GM06990 (cell line): ENCODE measurements at regions not wholly inside any gene's neighbourhood (a gene's known extent, or its start where the extent isn't known, plus 50 kb on each side); places are given as distances from the start of the nearest gene placed in this dataset.

Experiments
- DNase-seq: peaks from one replicate; pipeline ENCODE4 v3.0.0-alpha.2; 2011; ENCODE audit not compliant: insufficient read length; ENCODE audit errors: extremely low read depth
- H3K27me3 ChIP-seq: replicated peaks from 2 replicates; pipeline ENCODE4 v1.6.0; 2011; ENCODE audit warnings: low read length; ENCODE audit not compliant: control insufficient read depth, insufficient read depth
- H3K36me3 ChIP-seq: 2 replicates; pipeline ENCODE4 v1.5.1; 2011; ENCODE audit warnings: low read length; ENCODE audit not compliant: control insufficient read depth, insufficient read depth
- H3K4me3 ChIP-seq: replicated peaks from 2 replicates; pipeline ENCODE4 v1.5.1; 2011; ENCODE audit warnings: low read depth, mild to moderate bottlenecking, control low read depth, low read length
- CTCF ChIP-seq: IDR thresholded peaks from 2 replicates; pipeline ENCODE4 v1.5.1; 2011; ENCODE audit warnings: low read length, control low read depth, mild to moderate bottlenecking, inconsistent platforms; ENCODE audit not compliant: insufficient read depth, poor library complexity, severe bottlenecking

GRCh38 chr2:219739066-219739465 is 111.6 kb downstream of the SLC4A3 start:
- Histone ChIP-seq H3K36me3 (no peaks in the 10 kb centered on the region), H3K4me3 (no peak overlapping the region), H3K27me3 (no peaks in the 10 kb centered on the region)
- no peak for TF ChIP-seq CTCF
- DNase-seq: no peak

- no peak for TF ChIP-seq CTCF
- H3K27me3 ChIP-seq: no peaks in the 10 kb centered on the region; the same call in 1 of the 2 replicates
- no peak overlapping the region for H3K4me3 ChIP-seq
- DNase-seq: no peak
- no peaks in the 10 kb centered on the region for H3K36me3 ChIP-seq
Observed at GRCh38 chr2:219739866-219740440, 112.5 kb downstream of the SLC4A3 start.

GRCh38 chr2:219743548-219743947 is 116.1 kb downstream of the SLC4A3 start:
- TF ChIP-seq CTCF: no peak
- Histone ChIP-seq H3K4me3 (no peak overlapping the region), H3K36me3 (no peaks in the 10 kb centered on the region), H3K27me3 (no peaks in the 10 kb centered on the region; the same call in 1 of the 2 replicates)
- DNase-seq: no peak

GRCh38 chr2:219744066-219744465 is 116.6 kb downstream of the SLC4A3 start:
- no peaks in the 10 kb centered on the region; the same call in 1 of the 2 replicates for H3K27me3 ChIP-seq
- H3K4me3 ChIP-seq: no peak overlapping the region
- no peak for DNase-seq
- no peak for TF ChIP-seq CTCF
- H3K36me3 ChIP-seq: no peaks in the 10 kb centered on the region

- no peak for TF ChIP-seq CTCF
- no peak for DNase-seq
- Histone ChIP-seq H3K27me3 (no peaks in the 10 kb centered on the region; the same call in 1 of the 2 replicates), H3K36me3 (no peaks in the 10 kb centered on the region), H3K4me3 (no peak overlapping the region)
Observed at GRCh38 chr2:219744600-219744999, 117.2 kb downstream of the SLC4A3 start.

- Histone ChIP-seq H3K27me3 (no peaks in the 10 kb centered on the region; the same call in 1 of the 2 replicates), H3K4me3 (no peak overlapping the region), H3K36me3 (no peaks in the 10 kb centered on the region)
- no peak for TF ChIP-seq CTCF
- DNase-seq: no peak
Observed at GRCh38 chr2:219747637-219748036, 120.2 kb downstream of the SLC4A3 start.
